ENCODE measurements at regions not wholly inside any gene's neighbourhood (a gene's known extent, or its start where the extent isn't known, plus 50 kb on each side); places are given as distances from the start of the nearest gene placed in this dataset.

DNA sequence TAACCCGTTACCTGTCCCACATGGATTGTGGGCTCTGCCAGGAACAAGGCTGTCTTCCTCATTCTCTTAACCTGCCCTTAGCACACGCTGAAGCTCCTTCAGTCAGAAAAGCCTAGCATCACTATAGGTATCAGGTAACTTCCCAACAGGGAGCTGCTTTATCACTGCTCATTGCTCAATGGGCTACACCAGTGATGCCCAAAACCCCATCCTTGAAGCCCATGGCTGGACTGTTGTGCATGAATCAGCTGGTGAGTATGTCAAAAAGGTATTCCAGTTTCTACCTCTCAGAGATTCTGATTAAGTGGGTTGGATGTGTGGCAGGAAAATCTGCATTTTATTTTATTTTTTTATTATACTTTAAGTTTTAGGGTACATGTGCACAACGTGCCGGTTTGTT is 362.2 kb downstream of the LRATD1 start:
- H3K4me1 ChIP-seq (ENCODE audit: control insufficient read depth, extremely low read depth, insufficient read depth, low read length) = no peaks in the 10 kb centered on the region
- H3K9me3 ChIP-seq (ENCODE audit: control insufficient read depth, insufficient read depth, low read depth, low read length) = no peaks in the 10 kb centered on the region
- no peaks in the 10 kb centered on the region for H3K79me2 ChIP-seq (ENCODE audit: control insufficient read depth, insufficient read depth, low read length)
- H3K27ac ChIP-seq (ENCODE audit: insufficient read depth, low read length) = no peak overlapping the region
- no peaks in the 10 kb centered on the region for H3K36me3 ChIP-seq (ENCODE audit: control insufficient read depth, insufficient read depth, low read length)
- no peak overlapping the region for H3K9ac ChIP-seq (ENCODE audit: insufficient read depth, low read length)
- no peak for DNase-seq (ENCODE audit: low read depth in 2 of 2)
- no peak overlapping the region for H2AFZ ChIP-seq (ENCODE audit: low read length)
- H3K27me3 ChIP-seq (ENCODE audit: control insufficient read depth, insufficient read depth, low read length) = no peaks in the 10 kb centered on the region
- H3K4me2 ChIP-seq (ENCODE audit: extremely low read depth, insufficient read depth, low read length) = no peak overlapping the region
- H3K4me3 ChIP-seq (replicated peaks in 1 of 4; ENCODE audit: control extremely low read depth in 1 of 4, insufficient read depth in 1 of 4, low read depth in 3 of 4, low read length in 4 of 4) = no peak overlapping the region
- no peaks in the 10 kb centered on the region for H4K20me1 ChIP-seq (ENCODE audit: control insufficient read depth, extremely low read depth, insufficient read depth, low read length)
- no peak for TF ChIP-seq EZH2 (IDR thresholded peaks at IDR 0.05; ENCODE audit: low read length, missing control alignments)
- TF ChIP-seq, protein P1, sequence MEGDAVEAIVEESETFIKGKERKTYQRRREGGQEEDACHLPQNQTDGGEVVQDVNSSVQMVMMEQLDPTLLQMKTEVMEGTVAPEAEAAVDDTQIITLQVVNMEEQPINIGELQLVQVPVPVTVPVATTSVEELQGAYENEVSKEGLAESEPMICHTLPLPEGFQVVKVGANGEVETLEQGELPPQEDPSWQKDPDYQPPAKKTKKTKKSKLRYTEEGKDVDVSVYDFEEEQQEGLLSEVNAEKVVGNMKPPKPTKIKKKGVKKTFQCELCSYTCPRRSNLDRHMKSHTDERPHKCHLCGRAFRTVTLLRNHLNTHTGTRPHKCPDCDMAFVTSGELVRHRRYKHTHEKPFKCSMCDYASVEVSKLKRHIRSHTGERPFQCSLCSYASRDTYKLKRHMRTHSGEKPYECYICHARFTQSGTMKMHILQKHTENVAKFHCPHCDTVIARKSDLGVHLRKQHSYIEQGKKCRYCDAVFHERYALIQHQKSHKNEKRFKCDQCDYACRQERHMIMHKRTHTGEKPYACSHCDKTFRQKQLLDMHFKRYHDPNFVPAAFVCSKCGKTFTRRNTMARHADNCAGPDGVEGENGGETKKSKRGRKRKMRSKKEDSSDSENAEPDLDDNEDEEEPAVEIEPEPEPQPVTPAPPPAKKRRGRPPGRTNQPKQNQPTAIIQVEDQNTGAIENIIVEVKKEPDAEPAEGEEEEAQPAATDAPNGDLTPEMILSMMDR (conservative IDR thresholded peaks at IDR 0.05 in 1 of 2, IDR thresholded peaks at IDR 0.05 in 1 of 2; ENCODE audit: low read depth in 1 of 2, low read length in 2 of 2) = no peak

DNA sequence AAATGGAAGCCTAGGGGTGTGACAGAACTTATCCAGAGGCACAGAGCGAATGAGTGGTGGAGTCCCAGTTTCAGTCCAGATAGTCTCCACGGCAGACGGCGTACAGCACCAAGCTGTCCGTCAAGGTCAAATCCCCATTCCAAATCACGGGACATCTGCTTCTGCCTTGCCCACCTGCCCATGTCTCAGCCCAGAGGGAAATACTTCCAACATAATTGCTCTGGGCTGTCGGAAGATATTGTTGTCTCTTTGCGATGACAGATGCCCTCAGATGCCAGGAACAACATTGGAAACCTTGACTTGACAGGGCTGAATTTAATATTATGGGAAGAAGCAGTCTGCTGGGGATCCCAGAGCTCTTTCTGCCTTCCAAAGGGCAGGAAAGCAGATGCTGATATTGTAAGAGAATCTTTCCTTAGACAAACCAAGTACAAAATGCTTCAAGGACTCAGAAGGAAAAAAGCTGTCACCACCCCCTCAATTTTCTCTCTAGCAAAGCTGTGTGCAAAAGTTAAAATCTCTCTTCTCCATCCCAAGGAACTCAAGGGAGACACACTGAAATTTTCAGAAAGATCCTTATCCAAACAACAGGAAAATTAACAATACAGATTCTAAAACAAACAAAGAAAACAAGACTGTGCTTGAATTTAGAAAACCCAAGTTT is 364.0 kb downstream of the LRATD1 start:
- no peaks in the 10 kb centered on the region for H3K4me1 ChIP-seq (ENCODE audit: control insufficient read depth, extremely low read depth, insufficient read depth, low read length)
- no peaks in the 10 kb centered on the region for H3K27me3 ChIP-seq (ENCODE audit: control insufficient read depth, insufficient read depth, low read length)
- no peak overlapping the region for H3K4me2 ChIP-seq (ENCODE audit: extremely low read depth, insufficient read depth, low read length)
- H3K79me2 ChIP-seq (ENCODE audit: control insufficient read depth, insufficient read depth, low read length) = no peaks in the 10 kb centered on the region
- no peak for DNase-seq (ENCODE audit: low read depth in 2 of 2)
- H3K9ac ChIP-seq (ENCODE audit: insufficient read depth, low read length) = no peak overlapping the region
- no peaks in the 10 kb centered on the region for H3K36me3 ChIP-seq (ENCODE audit: control insufficient read depth, insufficient read depth, low read length)
- no peak overlapping the region for H2AFZ ChIP-seq (ENCODE audit: low read length)
- no peaks in the 10 kb centered on the region for H4K20me1 ChIP-seq (ENCODE audit: control insufficient read depth, extremely low read depth, insufficient read depth, low read length)
- TF ChIP-seq, protein P1 (conservative IDR thresholded peaks at IDR 0.05 in 1 of 2, IDR thresholded peaks at IDR 0.05 in 1 of 2; ENCODE audit: low read depth in 1 of 2, low read length in 2 of 2) = no peak
- no peak for TF ChIP-seq EZH2 (IDR thresholded peaks at IDR 0.05; ENCODE audit: low read length, missing control alignments)
- H3K9me3 ChIP-seq (ENCODE audit: control insufficient read depth, insufficient read depth, low read depth, low read length) = no peaks in the 10 kb centered on the region
- H3K4me3 ChIP-seq (replicated peaks in 1 of 4; ENCODE audit: control extremely low read depth in 1 of 4, insufficient read depth in 1 of 4, low read depth in 3 of 4, low read length in 4 of 4) = no peak overlapping the region
- no peak overlapping the region for H3K27ac ChIP-seq (ENCODE audit: insufficient read depth, low read length)

DNA sequence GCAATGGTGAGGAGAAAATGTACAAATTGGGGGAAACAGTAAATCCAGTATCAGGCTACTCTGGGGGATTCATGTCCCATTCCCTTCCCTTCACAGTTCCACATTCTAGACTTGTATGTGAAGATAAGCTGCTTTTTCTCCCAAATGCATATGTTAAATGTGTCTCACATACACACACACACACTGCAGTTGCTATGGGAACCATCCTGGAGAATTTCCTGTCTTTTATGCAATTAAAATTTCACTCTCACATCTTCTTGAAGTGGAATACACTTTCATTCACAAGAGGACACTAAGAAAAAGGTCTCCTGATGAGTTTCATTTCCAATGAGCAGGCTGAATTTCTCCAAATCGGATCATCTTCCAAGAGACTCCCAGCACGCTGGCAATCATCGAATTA is 366.0 kb downstream of the LRATD1 start:
- DNase-seq (ENCODE audit: low read depth in 2 of 2) = no peak
- Histone ChIP-seq H3K4me1 (ENCODE audit: control insufficient read depth, extremely low read depth, insufficient read depth, low read length) (no peaks in the 10 kb centered on the region), H2AFZ (ENCODE audit: low read length) (no peak overlapping the region), H3K9ac (ENCODE audit: insufficient read depth, low read length) (no peak overlapping the region), H3K27ac (ENCODE audit: insufficient read depth, low read length) (no peak overlapping the region), H3K36me3 (ENCODE audit: control insufficient read depth, insufficient read depth, low read length) (no peaks in the 10 kb centered on the region), H3K4me3 (replicated peaks in 1 of 4; ENCODE audit: control extremely low read depth in 1 of 4, insufficient read depth in 1 of 4, low read depth in 3 of 4, low read length in 4 of 4) (no peak overlapping the region), H3K27me3 (ENCODE audit: control insufficient read depth, insufficient read depth, low read length) (no peaks in the 10 kb centered on the region), H3K9me3 (ENCODE audit: control insufficient read depth, insufficient read depth, low read depth, low read length) (no peaks in the 10 kb centered on the region), H4K20me1 (ENCODE audit: control insufficient read depth, extremely low read depth, insufficient read depth, low read length) (no peaks in the 10 kb centered on the region), H3K79me2 (ENCODE audit: control insufficient read depth, insufficient read depth, low read length) (no peaks in the 10 kb centered on the region), H3K4me2 (ENCODE audit: extremely low read depth, insufficient read depth, low read length) (no peak overlapping the region)
- TF ChIP-seq EZH2 (IDR thresholded peaks at IDR 0.05; ENCODE audit: low read length, missing control alignments) = no peak
- TF ChIP-seq, protein P1 (conservative IDR thresholded peaks at IDR 0.05 in 1 of 2, IDR thresholded peaks at IDR 0.05 in 1 of 2; ENCODE audit: low read depth in 1 of 2, low read length in 2 of 2) = no peak
